ENCODE measurements at regions not wholly inside any gene's neighbourhood (a gene's known extent, or its start where the extent isn't known, plus 50 kb on each side); places are given as distances from the start of the nearest gene placed in this dataset.

- TF ChIP-seq, protein P1, sequence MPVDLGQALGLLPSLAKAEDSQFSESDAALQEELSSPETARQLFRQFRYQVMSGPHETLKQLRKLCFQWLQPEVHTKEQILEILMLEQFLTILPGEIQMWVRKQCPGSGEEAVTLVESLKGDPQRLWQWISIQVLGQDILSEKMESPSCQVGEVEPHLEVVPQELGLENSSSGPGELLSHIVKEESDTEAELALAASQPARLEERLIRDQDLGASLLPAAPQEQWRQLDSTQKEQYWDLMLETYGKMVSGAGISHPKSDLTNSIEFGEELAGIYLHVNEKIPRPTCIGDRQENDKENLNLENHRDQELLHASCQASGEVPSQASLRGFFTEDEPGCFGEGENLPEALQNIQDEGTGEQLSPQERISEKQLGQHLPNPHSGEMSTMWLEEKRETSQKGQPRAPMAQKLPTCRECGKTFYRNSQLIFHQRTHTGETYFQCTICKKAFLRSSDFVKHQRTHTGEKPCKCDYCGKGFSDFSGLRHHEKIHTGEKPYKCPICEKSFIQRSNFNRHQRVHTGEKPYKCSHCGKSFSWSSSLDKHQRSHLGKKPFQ (tag by site-specific recombination; IDR thresholded peaks at IDR 0.05) = no peak
- TF ChIP-seq ZFHX2 (tag by site-specific recombination; conservative IDR thresholded peaks at IDR 0.05) = no peak
- TF ChIP-seq, protein P2, sequence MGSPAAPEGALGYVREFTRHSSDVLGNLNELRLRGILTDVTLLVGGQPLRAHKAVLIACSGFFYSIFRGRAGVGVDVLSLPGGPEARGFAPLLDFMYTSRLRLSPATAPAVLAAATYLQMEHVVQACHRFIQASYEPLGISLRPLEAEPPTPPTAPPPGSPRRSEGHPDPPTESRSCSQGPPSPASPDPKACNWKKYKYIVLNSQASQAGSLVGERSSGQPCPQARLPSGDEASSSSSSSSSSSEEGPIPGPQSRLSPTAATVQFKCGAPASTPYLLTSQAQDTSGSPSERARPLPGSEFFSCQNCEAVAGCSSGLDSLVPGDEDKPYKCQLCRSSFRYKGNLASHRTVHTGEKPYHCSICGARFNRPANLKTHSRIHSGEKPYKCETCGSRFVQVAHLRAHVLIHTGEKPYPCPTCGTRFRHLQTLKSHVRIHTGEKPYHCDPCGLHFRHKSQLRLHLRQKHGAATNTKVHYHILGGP (tag by site-specific recombination; IDR thresholded peaks at IDR 0.05) = no peak
These were observed 1367.8 kb upstream of the IGFBP7 start (continued) for GRCh38 chr4:58477950-58478349.

DNA sequence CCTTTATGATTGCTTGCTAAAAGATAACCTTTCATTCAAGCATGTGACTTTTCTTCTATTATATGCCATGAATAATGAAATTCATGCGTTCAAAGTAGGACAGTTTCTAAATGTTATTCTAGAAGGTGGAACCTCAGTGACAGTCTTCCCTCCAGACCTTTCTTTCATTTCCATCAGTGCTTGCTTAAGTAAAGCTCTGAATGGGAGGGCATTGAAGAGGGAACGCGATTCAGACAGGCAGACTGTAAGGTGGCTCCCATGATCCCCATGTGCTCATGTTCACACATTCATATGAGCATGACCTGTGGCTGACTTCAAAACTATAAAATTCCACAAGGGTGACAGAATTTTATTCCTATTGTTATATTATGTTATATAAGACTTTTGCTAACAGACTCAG, 1367.3 kb upstream of the IGFBP7 start:
- ChIA-PET POLR2A (no interaction called here), CTCF (interaction anchor here (0.6 kb wide), 1 partner anchor 10 kb away, joined by 3 read pairs; no protein-coding TSS in a partner anchor)
- TF ChIP-seq BCL11B (tag by site-specific recombination; IDR thresholded peaks at IDR 0.05; ENCODE audit: low read depth) (no peak), ZNF175 (tag by site-specific recombination; IDR thresholded peaks at IDR 0.05) (no peak), ZNF23 (tag by site-specific recombination; IDR thresholded peaks at IDR 0.05; ENCODE audit: borderline replicate concordance) (no peak), PRDM1 (tag by site-specific recombination; IDR thresholded peaks at IDR 0.05) (no peak), ZNF121 (tag by site-specific recombination; IDR thresholded peaks at IDR 0.05) (no peak), IKZF3 (tag by site-specific recombination; IDR thresholded peaks at IDR 0.05) (no peak), ZNF658 (tag by site-specific recombination; IDR thresholded peaks at IDR 0.05) (no peak), GLI4 (tag by site-specific recombination; IDR thresholded peaks at IDR 0.05) (no peak), ZBTB20 (tag by site-specific recombination; IDR thresholded peaks at IDR 0.05) (no peak), KLF8 (tag by site-specific recombination; IDR thresholded peaks at IDR 0.05) (no peak)
- TF ChIP-seq, protein P3, sequence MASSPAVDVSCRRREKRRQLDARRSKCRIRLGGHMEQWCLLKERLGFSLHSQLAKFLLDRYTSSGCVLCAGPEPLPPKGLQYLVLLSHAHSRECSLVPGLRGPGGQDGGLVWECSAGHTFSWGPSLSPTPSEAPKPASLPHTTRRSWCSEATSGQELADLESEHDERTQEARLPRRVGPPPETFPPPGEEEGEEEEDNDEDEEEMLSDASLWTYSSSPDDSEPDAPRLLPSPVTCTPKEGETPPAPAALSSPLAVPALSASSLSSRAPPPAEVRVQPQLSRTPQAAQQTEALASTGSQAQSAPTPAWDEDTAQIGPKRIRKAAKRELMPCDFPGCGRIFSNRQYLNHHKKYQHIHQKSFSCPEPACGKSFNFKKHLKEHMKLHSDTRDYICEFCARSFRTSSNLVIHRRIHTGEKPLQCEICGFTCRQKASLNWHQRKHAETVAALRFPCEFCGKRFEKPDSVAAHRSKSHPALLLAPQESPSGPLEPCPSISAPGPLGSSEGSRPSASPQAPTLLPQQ (tag by site-specific recombination; IDR thresholded peaks at IDR 0.05) = no peak
- TF ChIP-seq, protein P4, sequence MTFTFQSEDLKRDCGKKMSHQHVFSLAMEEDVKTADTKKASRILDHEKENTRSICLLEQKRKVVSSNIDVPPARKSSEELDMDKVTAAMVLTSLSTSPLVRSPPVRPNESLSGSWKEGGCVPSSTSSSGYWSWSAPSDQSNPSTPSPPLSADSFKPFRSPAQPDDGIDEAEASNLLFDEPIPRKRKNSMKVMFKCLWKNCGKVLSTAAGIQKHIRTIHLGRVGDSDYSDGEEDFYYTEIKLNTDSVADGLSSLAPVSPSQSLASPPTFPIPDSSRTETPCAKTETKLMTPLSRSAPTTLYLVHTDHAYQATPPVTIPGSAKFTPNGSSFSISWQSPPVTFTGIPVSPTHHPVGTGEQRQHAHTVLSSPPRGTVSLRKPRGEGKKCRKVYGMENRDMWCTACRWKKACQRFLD (tag by site-specific recombination; IDR thresholded peaks at IDR 0.05) = no peak
- TF ChIP-seq, protein P5, sequence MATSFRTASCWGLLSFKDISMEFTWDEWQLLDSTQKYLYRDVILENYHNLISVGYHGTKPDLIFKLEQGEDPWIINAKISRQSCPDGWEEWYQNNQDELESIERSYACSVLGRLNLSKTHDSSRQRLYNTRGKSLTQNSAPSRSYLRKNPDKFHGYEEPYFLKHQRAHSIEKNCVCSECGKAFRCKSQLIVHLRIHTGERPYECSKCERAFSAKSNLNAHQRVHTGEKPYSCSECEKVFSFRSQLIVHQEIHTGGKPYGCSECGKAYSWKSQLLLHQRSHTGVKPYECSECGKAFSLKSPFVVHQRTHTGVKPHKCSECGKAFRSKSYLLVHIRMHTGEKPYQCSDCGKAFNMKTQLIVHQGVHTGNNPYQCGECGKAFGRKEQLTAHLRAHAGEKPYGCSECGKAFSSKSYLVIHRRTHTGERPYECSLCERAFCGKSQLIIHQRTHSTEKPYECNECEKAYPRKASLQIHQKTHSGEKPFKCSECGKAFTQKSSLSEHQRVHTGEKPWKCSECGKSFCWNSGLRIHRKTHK (tag by site-specific recombination; IDR thresholded peaks at IDR 0.05) = no peak
- Histone ChIP-seq H3K4me3 (ENCODE audit: low read depth, low read length) (no peak overlapping the region), H3K27ac (ENCODE audit: extremely low read depth, low read depth, low read length) (no peak overlapping the region), H3K9me3 (ENCODE audit: control insufficient read depth, insufficient read depth, low read depth, low read length) (no peaks in the 10 kb centered on the region), H3K36me3 (ENCODE audit: control insufficient read depth in 2 of 2, insufficient read depth in 1 of 2, low read length in 2 of 2) (no peaks in the 10 kb centered on the region), H3K4me1 (ENCODE audit: control insufficient read depth, insufficient read depth, low read length) (no peaks in the 10 kb centered on the region)

DNA sequence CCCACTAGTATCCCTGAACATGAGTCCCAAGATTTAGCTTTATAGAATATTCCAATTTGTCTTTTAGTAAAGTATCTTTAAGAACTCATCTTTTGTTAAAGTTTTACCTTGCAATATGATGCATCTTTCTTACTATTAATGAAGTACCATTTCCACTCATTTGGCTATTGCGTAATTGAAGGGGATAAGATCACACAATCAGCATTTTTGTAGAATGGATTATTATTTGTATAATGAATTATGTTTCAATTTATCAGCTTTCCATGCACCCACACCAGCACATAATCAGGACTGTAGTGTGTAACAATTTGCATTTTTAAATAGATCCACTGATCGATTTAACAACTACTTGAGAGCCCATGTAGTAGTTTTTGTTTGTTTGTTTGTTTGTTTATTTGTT, 1364.9 kb upstream of the IGFBP7 start:
- CTCF ChIA-PET = no interaction called here
- H3K36me3 ChIP-seq (ENCODE audit: control insufficient read depth in 2 of 2, insufficient read depth in 1 of 2, low read length in 2 of 2) = no peaks in the 10 kb centered on the region
- H3K4me3 ChIP-seq (ENCODE audit: low read depth, low read length) = no peak overlapping the region
- POLR2A ChIA-PET = no interaction called here
- TF ChIP-seq ZNF416 (tag by site-specific recombination; IDR thresholded peaks at IDR 0.05) (no peak), ZNF140 (tag by site-specific recombination; IDR thresholded peaks at IDR 0.05) (no peak)
- no peak overlapping the region for H3K27ac ChIP-seq (ENCODE audit: extremely low read depth, low read depth, low read length)
- no peaks in the 10 kb centered on the region for H3K4me1 ChIP-seq (ENCODE audit: control insufficient read depth, insufficient read depth, low read length)
- H3K9me3 ChIP-seq (ENCODE audit: control insufficient read depth, insufficient read depth, low read depth, low read length) = no peaks in the 10 kb centered on the region
